Hepatocyte (in vitro differentiated cells): ENCODE measurements at regions not wholly inside any gene's neighbourhood (a gene's known extent, or its start where the extent isn't known, plus 50 kb on each side); places are given as distances from the start of the nearest gene placed in this dataset.

Experiments
- EZH2 ChIP-seq: fragments of 200-600 bp; sonication (generic); IDR thresholded peaks from 2 replicates; pipeline ENCODE4 v1.6.1; 2016; ENCODE audit warnings: antibody characterized with exemption, mild to moderate bottlenecking, borderline replicate concordance
- EZH2phosphoT487 ChIP-seq: fragments of 200-600 bp; sonication (generic); IDR thresholded peaks from one replicate; pipeline ENCODE4 v1.6.1; 2018; ENCODE audit warnings: antibody characterized with exemption, mild to moderate bottlenecking, low read depth, moderate library complexity; ENCODE audit not compliant: unreplicated experiment, severe bottlenecking
- TF ChIP-seq, protein P1 (sequence below): fragments of 200-600 bp; sonication (generic); IDR thresholded peaks from 2 replicates; pipeline ENCODE4 v1.5.1; 2016; ENCODE audit warnings: antibody characterized with exemption, mild to moderate bottlenecking; ENCODE audit not compliant: poor library complexity

- TF ChIP-seq, protein P1, sequence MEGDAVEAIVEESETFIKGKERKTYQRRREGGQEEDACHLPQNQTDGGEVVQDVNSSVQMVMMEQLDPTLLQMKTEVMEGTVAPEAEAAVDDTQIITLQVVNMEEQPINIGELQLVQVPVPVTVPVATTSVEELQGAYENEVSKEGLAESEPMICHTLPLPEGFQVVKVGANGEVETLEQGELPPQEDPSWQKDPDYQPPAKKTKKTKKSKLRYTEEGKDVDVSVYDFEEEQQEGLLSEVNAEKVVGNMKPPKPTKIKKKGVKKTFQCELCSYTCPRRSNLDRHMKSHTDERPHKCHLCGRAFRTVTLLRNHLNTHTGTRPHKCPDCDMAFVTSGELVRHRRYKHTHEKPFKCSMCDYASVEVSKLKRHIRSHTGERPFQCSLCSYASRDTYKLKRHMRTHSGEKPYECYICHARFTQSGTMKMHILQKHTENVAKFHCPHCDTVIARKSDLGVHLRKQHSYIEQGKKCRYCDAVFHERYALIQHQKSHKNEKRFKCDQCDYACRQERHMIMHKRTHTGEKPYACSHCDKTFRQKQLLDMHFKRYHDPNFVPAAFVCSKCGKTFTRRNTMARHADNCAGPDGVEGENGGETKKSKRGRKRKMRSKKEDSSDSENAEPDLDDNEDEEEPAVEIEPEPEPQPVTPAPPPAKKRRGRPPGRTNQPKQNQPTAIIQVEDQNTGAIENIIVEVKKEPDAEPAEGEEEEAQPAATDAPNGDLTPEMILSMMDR: no peak
- TF ChIP-seq EZH2 (no peak), EZH2phosphoT487 (no peak)
Observed at GRCh38 chr17:13337151-13337550, 264.6 kb downstream of the HS3ST3A1 start.
